H9 (cell line): ENCODE measurements at regions not wholly inside any gene's neighbourhood (a gene's known extent, or its start where the extent isn't known, plus 50 kb on each side); places are given as distances from the start of the nearest gene placed in this dataset.
A peak's percentile ranks its signal among the peaks of the same experiment; 100 is the strongest.

Experiments used
- DNase-seq: peaks from one replicate; pipeline ENCODE4 v3.0.0-alpha.2; 2017
- H2AFZ ChIP-seq: one replicate; pipeline ENCODE4 v1.6.1; 2013; ENCODE audit warnings: mild to moderate bottlenecking, low read length, control low read depth, moderate library complexity
- H2AK5ac ChIP-seq: 2 replicates; pipeline ENCODE4 v1.6.1; 2013; ENCODE audit warnings: low read length, control low read depth, mixed read lengths; ENCODE audit not compliant: insufficient read length
- H2BK120ac ChIP-seq: one replicate; pipeline ENCODE4 v1.6.1; 2013; ENCODE audit warnings: low read depth, mild to moderate bottlenecking, low read length, control low read depth, inconsistent platforms; ENCODE audit not compliant: poor library complexity, severe bottlenecking
- H2BK12ac ChIP-seq: 2 replicates; pipeline ENCODE4 v1.6.1; 2013; ENCODE audit warnings: low read length, control low read depth, mixed read lengths, low read depth; ENCODE audit not compliant: insufficient read length
- H2BK15ac ChIP-seq: 2 replicates; pipeline ENCODE4 v1.6.1; 2013; ENCODE audit warnings: low read depth, low read length, control low read depth
- H2BK20ac ChIP-seq: one replicate; pipeline ENCODE4 v1.6.1; 2013; ENCODE audit warnings: low read depth, mild to moderate bottlenecking, low read length, control low read depth, inconsistent platforms; ENCODE audit not compliant: poor library complexity, severe bottlenecking
- H2BK5ac ChIP-seq: 2 replicates; pipeline ENCODE4 v1.6.1; 2013; ENCODE audit warnings: low read length, control low read depth, mixed read lengths; ENCODE audit not compliant: insufficient read length
- H3K14ac ChIP-seq: 2 replicates; pipeline ENCODE4 v1.6.1; 2013; ENCODE audit warnings: low read length, control low read depth; ENCODE audit not compliant: insufficient read depth
- H3K18ac ChIP-seq: 2 replicates; pipeline ENCODE4 v1.6.1; 2013; ENCODE audit warnings: low read depth, mild to moderate bottlenecking, mixed read lengths, low read length, control low read depth; ENCODE audit not compliant: insufficient read length
- H3K23ac ChIP-seq: 2 replicates; pipeline ENCODE4 v1.6.1; 2013; ENCODE audit warnings: low read length, control low read depth, mixed read lengths, low read depth; ENCODE audit not compliant: insufficient read length
- H3K23me2 ChIP-seq: 2 replicates; pipeline ENCODE4 v1.6.1; 2013; ENCODE audit warnings: low read depth, mild to moderate bottlenecking, mixed read lengths, low read length, control low read depth; ENCODE audit not compliant: insufficient read length, poor library complexity, severe bottlenecking
- H3K27ac ChIP-seq: 2 replicates; pipeline ENCODE4 v1.5.1; 2013; ENCODE audit warnings: low read length, control low read depth, mixed read lengths, low read depth; ENCODE audit not compliant: insufficient read length
- H3K27me3 ChIP-seq: 2 replicates; pipeline ENCODE4 v1.6.1; 2013; ENCODE audit warnings: low read length, control low read depth, inconsistent platforms; ENCODE audit not compliant: insufficient read depth
- H3K4ac ChIP-seq: 2 replicates; pipeline ENCODE4 v1.6.1; 2013; ENCODE audit warnings: low read depth, mild to moderate bottlenecking, control low read depth, inconsistent platforms, low read length, moderate library complexity
- H3K4me1 ChIP-seq: 2 replicates; pipeline ENCODE4 v1.6.1; 2013; ENCODE audit warnings: low read length, control low read depth, inconsistent platforms; ENCODE audit not compliant: insufficient read depth
- H3K4me2 ChIP-seq: 2 replicates; pipeline ENCODE4 v1.6.1; 2013; ENCODE audit warnings: low read length, control low read depth, mixed read lengths; ENCODE audit not compliant: insufficient read length, insufficient read depth
- H3K56ac ChIP-seq: 2 replicates; pipeline ENCODE4 v1.6.1; 2013; ENCODE audit warnings: low read depth, mild to moderate bottlenecking, mixed read lengths, low read length, control low read depth; ENCODE audit not compliant: insufficient read length
- H3K79me1 ChIP-seq: 2 replicates; pipeline ENCODE4 v1.6.1; 2013; ENCODE audit warnings: low read depth, mild to moderate bottlenecking, moderate library complexity, low read length, control low read depth, inconsistent platforms; ENCODE audit not compliant: insufficient read depth, poor library complexity, severe bottlenecking
- H3K79me2 ChIP-seq: 2 replicates; pipeline ENCODE4 v1.6.1; 2013; ENCODE audit warnings: low read length, control low read depth, inconsistent platforms; ENCODE audit not compliant: insufficient read depth
- H3K9ac ChIP-seq: 2 replicates; pipeline ENCODE4 v1.6.1; 2013; ENCODE audit warnings: low read length, control low read depth, mixed read lengths; ENCODE audit not compliant: insufficient read length; ENCODE audit errors: extremely low read depth
- H3K9me3 ChIP-seq: one replicate; pipeline ENCODE4 v1.6.1; 2013; ENCODE audit warnings: low read depth, low read length, inconsistent platforms; ENCODE audit not compliant: control insufficient read depth
- H3T11ph ChIP-seq: one replicate; pipeline ENCODE4 v1.6.1; 2013; ENCODE audit warnings: mild to moderate bottlenecking, low read length, control low read depth, inconsistent platforms
- H4K20me1 ChIP-seq: one replicate; pipeline ENCODE4 v1.6.1; 2013; ENCODE audit not compliant: control insufficient read depth, insufficient read length, insufficient read depth
- H4K5ac ChIP-seq: 2 replicates; pipeline ENCODE4 v1.6.1; 2013; ENCODE audit warnings: low read depth, mild to moderate bottlenecking, mixed read lengths, low read length, control low read depth; ENCODE audit not compliant: insufficient read length
- H4K8ac ChIP-seq: replicated peaks from 2 replicates; pipeline ENCODE4 v1.6.1; 2013; ENCODE audit warnings: low read length, control low read depth, mixed read lengths, low read depth; ENCODE audit not compliant: insufficient read length
- H4K91ac ChIP-seq: 2 replicates; pipeline ENCODE4 v1.6.1; 2013; ENCODE audit warnings: low read depth, mild to moderate bottlenecking, moderate library complexity, mixed read lengths, low read length, control low read depth; ENCODE audit not compliant: insufficient read length
- H3K27ac Mint-ChIP-seq, 3 experiments: 2 replicates in 2 of 3; 3 replicates in 1 of 3; pipeline ENCODE4 v1.8.0; 2020 to 2021; ENCODE audit warnings: mixed read lengths in 3 of 3, mild to moderate bottlenecking in 1 of 3, moderate library complexity in 1 of 3
- H3K27me3 Mint-ChIP-seq: 2 replicates; pipeline ENCODE4 v1.8.0; 2021; ENCODE audit warnings: low read depth, mild to moderate bottlenecking, moderate library complexity, mixed read lengths
- H3K36me3 Mint-ChIP-seq, 3 experiments: 2 replicates in 2 of 3; 3 replicates in 1 of 3; pipeline ENCODE4 v1.8.0; 2020 to 2021; ENCODE audit warnings: low read depth in 3 of 3, mixed read lengths in 3 of 3; ENCODE audit not compliant: insufficient read depth in 1 of 3
- H3K4me1 Mint-ChIP-seq, 2 experiments: 2 replicates each; pipeline ENCODE4 v1.8.0; 2020; ENCODE audit warnings: mixed read lengths in 2 of 2
- H3K4me3 Mint-ChIP-seq, 2 experiments: 2 replicates in 1 of 2; 3 replicates in 1 of 2; pipeline ENCODE4 v1.8.0; 2020 to 2021; ENCODE audit warnings: mild to moderate bottlenecking in 2 of 2, mixed read lengths in 2 of 2, moderate library complexity in 1 of 2
- H3K9me3 Mint-ChIP-seq, 2 experiments: 2 replicates in 1 of 2; 3 replicates in 1 of 2; pipeline ENCODE4 v1.8.0; 2020; ENCODE audit warnings: mild to moderate bottlenecking in 2 of 2, mixed read lengths in 2 of 2, moderate library complexity in 1 of 2
- CTCF ChIP-seq: fragments of 200-600 bp; sonication (generic); conservative IDR thresholded peaks from 3 replicates; pipeline ENCODE4 v1.8.0; 2021; ENCODE audit warnings: antibody characterized with exemption, mild to moderate bottlenecking
- WGBS: extraction: QIAGEN DNeasy Blood & Tissue Kit; methylation state at CpG from one replicate; pipeline ENCODE4 v1.1.7; 2013; ENCODE audit warnings: missing lambda C conversion rate, low lambda C conversion rate, mixed read lengths; ENCODE audit not compliant: insufficient read length; ENCODE audit errors: extremely low coverage; 5-methylcytosine and 5-hydroxymethylcytosine counted together

- no peaks in the 10 kb centered on the region for H3K23me2 ChIP-seq
- Mint-ChIP-seq H3K27me3 (no peaks in the 10 kb centered on the region), H3K4me3 (no peak overlapping the region), H3K27ac (peak overlapping the region in 1 of 3 experiments; percentile 70; a peak in 1 of 7 replicates), H3K4me1 (peaks cover 14 to 28% of the 10 kb centered on the region in 2 experiments), H3K36me3 (no peaks in the 10 kb centered on the region), H3K9me3 (no peaks in the 10 kb centered on the region; a peak in 1 of 5 replicates)
- H3K9me3 ChIP-seq = no peaks in the 10 kb centered on the region
- no peak overlapping the region for H2AFZ ChIP-seq
- H3K79me1 ChIP-seq = no peaks in the 10 kb centered on the region
- H3K23ac ChIP-seq = no peak overlapping the region
- WGBS = no CpG with 5 or more reads among the region's 12 CpGs
- H4K8ac ChIP-seq = no peak overlapping the region
- no peak overlapping the region for H3K9ac ChIP-seq
- H2BK20ac ChIP-seq = no peak overlapping the region
- H2BK12ac ChIP-seq = no peak overlapping the region
- H3K14ac ChIP-seq = no peak overlapping the region
- H3T11ph ChIP-seq = no peak overlapping the region
- TF ChIP-seq CTCF = no peak
- H2BK15ac ChIP-seq = no peak overlapping the region
- no peaks in the 10 kb centered on the region for H3K79me2 ChIP-seq
- H3K27me3 ChIP-seq = no peaks in the 10 kb centered on the region
- H4K5ac ChIP-seq = no peak overlapping the region
- H2BK5ac ChIP-seq = no peak overlapping the region
- H4K91ac ChIP-seq = no peak overlapping the region
- DNase-seq = no peak
- H3K4me1 ChIP-seq = peaks cover 1% of the 10 kb centered on the region; the same call in 1 of the 2 replicates
- H3K4me2 ChIP-seq = no peak overlapping the region
- H3K56ac ChIP-seq = no peak overlapping the region
- no peak overlapping the region for H3K4ac ChIP-seq
- H2AK5ac ChIP-seq = no peak overlapping the region
- H3K18ac ChIP-seq = no peak overlapping the region
- no peaks in the 10 kb centered on the region for H4K20me1 ChIP-seq
- H3K27ac ChIP-seq = no peak overlapping the region
- H2BK120ac ChIP-seq = no peak overlapping the region
Observed at GRCh38 chr17:72424505-72425117, 303.8 kb downstream of the SOX9 start.
